ENCODE measurements at regions not wholly inside any gene's neighbourhood (a gene's known extent, or its start where the extent isn't known, plus 50 kb on each side); places are given as distances from the start of the nearest gene placed in this dataset.

- Histone ChIP-seq H3K4me1 (ENCODE audit: control insufficient read depth in 1 of 2, insufficient read depth in 2 of 2, low read length in 2 of 2) (no peaks in the 10 kb centered on the region), H3K27me3 (ENCODE audit: control insufficient read depth in 2 of 2, insufficient read depth in 2 of 2, low read length in 2 of 2) (no peaks in the 10 kb centered on the region), H4K20me1 (ENCODE audit: insufficient read depth, low read length) (no peaks in the 10 kb centered on the region), H3K36me3 (replicated peaks in 1 of 2; ENCODE audit: control insufficient read depth in 1 of 2, insufficient read depth in 2 of 2, low read length in 2 of 2) (no peaks in the 10 kb centered on the region), H3K4me2 (replicated peaks; ENCODE audit: extremely low read depth, low read length, poor library complexity, severe bottlenecking) (no peak overlapping the region), H3K4me3 (replicated peaks in 1 of 3; ENCODE audit: low read depth in 2 of 3, low read length in 3 of 3) (no peak overlapping the region), H3K9me3 (replicated peaks in 1 of 2; ENCODE audit: control insufficient read depth in 1 of 2, insufficient read depth in 1 of 2, low read length in 2 of 2) (peaks cover 3 to 15% of the 10 kb centered on the region in 2 donors), H2AFZ (ENCODE audit: insufficient read depth, low read depth, low read length, poor library complexity, severe bottlenecking) (no peak overlapping the region), H3K9ac (ENCODE audit: insufficient read depth, low read length, poor library complexity, severe bottlenecking) (no peak overlapping the region), H3K79me2 (ENCODE audit: insufficient read depth, low read length) (no peaks in the 10 kb centered on the region), H3K27ac (ENCODE audit: low read depth in 1 of 2, low read length in 2 of 2) (no peak overlapping the region)
- Mint-ChIP-seq H3K36me3 (no peaks in the 10 kb centered on the region), H3K27ac (no peak overlapping the region), H3K4me1 (no peaks in the 10 kb centered on the region), H3K9me3 (peaks cover 0 to 12% (median 4%) of the 10 kb centered on the region in 7 donors), H3K4me3 (no peak overlapping the region), H3K27me3 (ENCODE audit: low read depth in 3 of 3) (no peaks in the 10 kb centered on the region)
- intact Hi-C loops (cut with micrococcal nuclease) = no loop called here
- no peak for DNase-seq
- no peak for TF ChIP-seq CTCF (IDR thresholded peaks at IDR 0.05)
- WGBS (ENCODE audit: insufficient coverage) = no CpG with 5 or more reads among the region's 4 CpGs
Measured at GRCh38 chr18:4637876-4638275, 182.8 kb upstream of the DLGAP1 start.

- no peak for TF ChIP-seq CTCF (IDR thresholded peaks at IDR 0.05)
- intact Hi-C loops (cut with micrococcal nuclease) = no loop called here
- Histone ChIP-seq H3K4me3 (replicated peaks in 1 of 3; ENCODE audit: low read depth in 2 of 3, low read length in 3 of 3) (no peak overlapping the region), H3K9me3 (replicated peaks in 1 of 2; ENCODE audit: control insufficient read depth in 1 of 2, insufficient read depth in 1 of 2, low read length in 2 of 2) (peaks cover 3 to 20% of the 10 kb centered on the region in 2 donors), H3K27ac (ENCODE audit: low read depth in 1 of 2, low read length in 2 of 2) (no peak overlapping the region), H3K4me1 (ENCODE audit: control insufficient read depth in 1 of 2, insufficient read depth in 2 of 2, low read length in 2 of 2) (no peaks in the 10 kb centered on the region), H2AFZ (ENCODE audit: insufficient read depth, low read depth, low read length, poor library complexity, severe bottlenecking) (no peak overlapping the region), H3K4me2 (replicated peaks; ENCODE audit: extremely low read depth, low read length, poor library complexity, severe bottlenecking) (no peak overlapping the region), H3K9ac (ENCODE audit: insufficient read depth, low read length, poor library complexity, severe bottlenecking) (no peak overlapping the region), H3K79me2 (ENCODE audit: insufficient read depth, low read length) (no peaks in the 10 kb centered on the region), H4K20me1 (ENCODE audit: insufficient read depth, low read length) (no peaks in the 10 kb centered on the region), H3K27me3 (ENCODE audit: control insufficient read depth in 2 of 2, insufficient read depth in 2 of 2, low read length in 2 of 2) (no peaks in the 10 kb centered on the region), H3K36me3 (replicated peaks in 1 of 2; ENCODE audit: control insufficient read depth in 1 of 2, insufficient read depth in 2 of 2, low read length in 2 of 2) (no peaks in the 10 kb centered on the region)
- H3K9me3 Mint-ChIP-seq = peaks cover 0 to 14% (median 4%) of the 10 kb centered on the region in 7 donors
- H3K4me1 Mint-ChIP-seq = no peaks in the 10 kb centered on the region
- no peak overlapping the region for H3K4me3 Mint-ChIP-seq
- 17% methylated on average over 1 of the region's 4 CpGs for WGBS (ENCODE audit: insufficient coverage)
- H3K27me3 Mint-ChIP-seq (ENCODE audit: low read depth in 3 of 3) = no peaks in the 10 kb centered on the region
- no peaks in the 10 kb centered on the region for H3K36me3 Mint-ChIP-seq
- no peak overlapping the region for H3K27ac Mint-ChIP-seq
- DNase-seq = no peak
Measured at GRCh38 chr18:4636967-4637366, 181.9 kb upstream of the DLGAP1 start.
